GM18951 (cell line): ENCODE measurements at regions not wholly inside any gene's neighbourhood (a gene's known extent, or its start where the extent isn't known, plus 50 kb on each side); places are given as distances from the start of the nearest gene placed in this dataset.

Source experiments
- POLR2A ChIP-seq: IDR thresholded peaks from 4 replicates; pipeline ENCODE4 v1.6.1; 2011; ENCODE audit warnings: mild to moderate bottlenecking; ENCODE audit not compliant: insufficient read length, insufficient read depth; ENCODE audit errors: extremely low read depth
- in situ Hi-C: fragments of 300-500 bp; cut with MboI; formaldehyde crosslinking; loops from one replicate; pipeline ENCODE4 v1.12.0; 2022; ENCODE audit warnings: low sequenced_read_pairs, mixed read lengths, inconsistent platforms; ENCODE audit not compliant: unreplicated experiment

- in situ Hi-C loops, result no loop called here
- no peak for TF ChIP-seq POLR2A
Measured at GRCh38 chr21:27146268-27146667, 179.4 kb upstream of the ADAMTS5 start.

GRCh38 chr21:27145134-27145798 lies 178.4 kb upstream of the ADAMTS5 start:
- TF ChIP-seq POLR2A, result no peak
- in situ Hi-C loops, result no loop called here

- TF ChIP-seq POLR2A, result no peak
- in situ Hi-C loops, result no loop called here
Measured at GRCh38 chr21:27143476-27143875, 176.6 kb upstream of the ADAMTS5 start.

- no peak for TF ChIP-seq POLR2A
- in situ Hi-C loops, result no loop called here
Measured at GRCh38 chr21:27139526-27139925, 172.6 kb upstream of the ADAMTS5 start.

- no peak for TF ChIP-seq POLR2A
- in situ Hi-C loops, result no loop called here
Measured at GRCh38 chr21:27134516-27134915, 167.6 kb upstream of the ADAMTS5 start.

- TF ChIP-seq POLR2A, result no peak
- in situ Hi-C loops, result no loop called here
Measured at GRCh38 chr21:27132266-27132665, 165.4 kb upstream of the ADAMTS5 start.

GRCh38 chr21:27130154-27130553 lies 163.3 kb upstream of the ADAMTS5 start:
- in situ Hi-C loops, result no loop called here
- TF ChIP-seq POLR2A, result no peak

- in situ Hi-C loops, result no loop called here
Measured at GRCh38 chr21:27129694-27130093, 162.8 kb upstream of the ADAMTS5 start.

GRCh38 chr21:27129215-27129614 lies 162.3 kb upstream of the ADAMTS5 start:
- TF ChIP-seq POLR2A, result no peak
- in situ Hi-C loops, result no loop called here

More at GRCh38 chr21:27129694-27130093, 162.8 kb upstream of the ADAMTS5 start:
- TF ChIP-seq POLR2A, result no peak

GRCh38 chr21:27126140-27126539 lies 159.3 kb upstream of the ADAMTS5 start:
- TF ChIP-seq POLR2A, result no peak
- in situ Hi-C loops, result no loop called here

GRCh38 chr21:27122686-27123085 lies 155.8 kb upstream of the ADAMTS5 start:
- in situ Hi-C loops, result no loop called here
- TF ChIP-seq POLR2A, result no peak

GRCh38 chr21:27114111-27114510 lies 147.2 kb upstream of the ADAMTS5 start:
- no peak for TF ChIP-seq POLR2A
- in situ Hi-C loops, result no loop called here

- TF ChIP-seq POLR2A, result no peak
- in situ Hi-C loops, result no loop called here
Measured at GRCh38 chr21:27112186-27112585, 145.3 kb upstream of the ADAMTS5 start.

- in situ Hi-C loops, result no loop called here
- TF ChIP-seq POLR2A, result no peak
Measured at GRCh38 chr21:27110956-27111355, 144.1 kb upstream of the ADAMTS5 start.

- TF ChIP-seq POLR2A, result no peak
- in situ Hi-C loops, result no loop called here
Measured at GRCh38 chr21:27108701-27109100, 141.8 kb upstream of the ADAMTS5 start.
